DMS53 treated with DMSO at 0.1 percent for 48 hours (cell line): ENCODE measurements at regions not wholly inside any gene's neighbourhood (a gene's known extent, or its start where the extent isn't known, plus 50 kb on each side); places are given as distances from the start of the nearest gene placed in this dataset.
"Not testable (repeated sequence)": the region's sequence is repeated elsewhere in the genome, so short reads cannot be mapped to it uniquely, and the experiment has no call there.

ENCODE experiments used
- DNase-seq: peaks from one replicate; lab custom pipeline; 2025; ENCODE audit not compliant: unreplicated experiment; lab: John Stamatoyannopoulos, UW

GRCh38 chr14:82647088-82647810, 1113.6 kb upstream of the SEL1L start:
- DNase-seq, result no peak

- no peak for DNase-seq
Observed at GRCh38 chr14:82655770-82656169, 1122.1 kb upstream of the SEL1L start.

GRCh38 chr14:82657186-82657675, 1123.6 kb upstream of the SEL1L start:
- DNase-seq, result peak; percentile 35

- DNase-seq, result no peak
Observed at GRCh38 chr14:82661258-82661657, 1127.6 kb upstream of the SEL1L start.

GRCh38 chr14:82667006-82667405, 1133.4 kb upstream of the SEL1L start:
- DNase-seq, result no peak

- no peak for DNase-seq
Observed at GRCh38 chr14:82667501-82667900, 1133.8 kb upstream of the SEL1L start.

- DNase-seq, result no peak
Observed at GRCh38 chr14:82676403-82676802, 1142.8 kb upstream of the SEL1L start.

- DNase-seq, result no peak
Observed at GRCh38 chr14:82689948-82690347, 1156.3 kb upstream of the SEL1L start.

- DNase-seq, result not testable (repeated sequence)
Observed at GRCh38 chr14:82691191-82691590, 1157.5 kb upstream of the SEL1L start.

GRCh38 chr14:82694820-82695219, 1161.2 kb upstream of the SEL1L start:
- no peak for DNase-seq

- no peak for DNase-seq
Observed at GRCh38 chr14:82704218-82704617, 1170.6 kb upstream of the SEL1L start.

GRCh38 chr14:82710267-82710841, 1176.7 kb upstream of the SEL1L start:
- no peak for DNase-seq

- no peak for DNase-seq
Observed at GRCh38 chr14:82719617-82720016, 1186.0 kb upstream of the SEL1L start.

- DNase-seq, result no peak
Observed at GRCh38 chr14:82720431-82720830, 1186.8 kb upstream of the SEL1L start.

GRCh38 chr14:82720946-82721345, 1187.3 kb upstream of the SEL1L start:
- no peak for DNase-seq

- no peak for DNase-seq
Observed at GRCh38 chr14:82724316-82724715, 1190.7 kb upstream of the SEL1L start.

GRCh38 chr14:82725213-82725612, 1191.6 kb upstream of the SEL1L start:
- DNase-seq, result no peak

GRCh38 chr14:82731526-82731925, 1197.9 kb upstream of the SEL1L start:
- no peak for DNase-seq

GRCh38 chr14:82740547-82740946, 1206.9 kb upstream of the SEL1L start:
- no peak for DNase-seq

- DNase-seq, result no peak
Observed at GRCh38 chr14:82755476-82755875, 1221.8 kb upstream of the SEL1L start.

GRCh38 chr14:82755923-82756322, 1222.3 kb upstream of the SEL1L start:
- DNase-seq, result no peak

- DNase-seq, result no peak
Observed at GRCh38 chr14:82757776-82758175, 1224.1 kb upstream of the SEL1L start.

- DNase-seq, result no peak
Observed at GRCh38 chr14:82759656-82760055, 1226.0 kb upstream of the SEL1L start.
